K562 (cell line): ENCODE measurements at regions not wholly inside any gene's neighbourhood (a gene's known extent, or its start where the extent isn't known, plus 50 kb on each side); places are given as distances from the start of the nearest gene placed in this dataset.

Experiments
- CAMTA2 ChIP-seq: fragments of 250-450 bp; sonication (Bioruptor Pico); conservative IDR thresholded peaks from 2 replicates; pipeline ENCODE4 v1.5.1; 2022
- DNMT1 ChIP-seq: fragments of 450-650 bp; IDR thresholded peaks from 2 replicates; pipeline ENCODE4 v1.6.1; 2016; ENCODE audit warnings: antibody characterized with exemption, mild to moderate bottlenecking
- EZH2 ChIP-seq: IDR thresholded peaks from 2 replicates; pipeline ENCODE4 v1.6.1; 2012; ENCODE audit warnings: low read depth, mild to moderate bottlenecking, inconsistent platforms, low read length, borderline replicate concordance
- IRF2 ChIP-seq: sonication (generic); formaldehyde crosslinking; IDR thresholded peaks from 2 replicates; pipeline ENCODE4 v1.8.1; 2022; ENCODE audit warnings: mild to moderate bottlenecking, missing genetic modification reagents
- KLF13 ChIP-seq: fragments of 450-650 bp; IDR thresholded peaks from 2 replicates; pipeline ENCODE4 v1.6.1; 2016; ENCODE audit warnings: missing genetic modification characterization, low read depth, mild to moderate bottlenecking, missing compliant biosample characterization, moderate library complexity, borderline replicate concordance
- MED1 ChIP-seq: sonication (generic); formaldehyde crosslinking; IDR thresholded peaks from 2 replicates; pipeline ENCODE4 v1.8.1; 2023; ENCODE audit warnings: missing genetic modification reagents, borderline replicate concordance
- RAD21 ChIP-seq, 2 experiments: fragments of 250-450 bp in 1 of 2; fragments of 450-650 bp in 1 of 2; sonication (Bioruptor Pico) in 1 of 2; formaldehyde crosslinking in 1 of 2; IDR thresholded peaks in 1 of 2; conservative IDR thresholded peaks in 1 of 2; 2 replicates each; pipeline versions ENCODE4 v1.4.0 to v1.8.0; 2020 to 2022; ENCODE audit warnings: mild to moderate bottlenecking in 2 of 2, moderate library complexity in 1 of 2
- RB1 ChIP-seq: fragments of 450-650 bp; IDR thresholded peaks from 2 replicates; pipeline ENCODE4 v1.6.1; 2017; ENCODE audit warnings: low read depth, mild to moderate bottlenecking
- SMAD3 ChIP-seq: fragments of 450-650 bp; formaldehyde crosslinking; conservative IDR thresholded peaks from 2 replicates; pipeline ENCODE4 v1.4.0; 2020; ENCODE audit warnings: mild to moderate bottlenecking
- ZBTB26 ChIP-seq: fragments of 450-650 bp; formaldehyde crosslinking; IDR thresholded peaks from 2 replicates; pipeline ENCODE4 v1.4.0; 2022; ENCODE audit warnings: missing genetic modification characterization
- ZFP36 ChIP-seq: fragments of 150-350 bp; IDR thresholded peaks from 2 replicates; pipeline ENCODE4 v1.6.1; 2018; ENCODE audit warnings: low read length, low read depth; ENCODE audit not compliant: partially characterized antibody
- ZNF263 ChIP-seq: sonication (generic); formaldehyde crosslinking; IDR thresholded peaks from 2 replicates; pipeline ENCODE4 v1.8.0; 2022; ENCODE audit warnings: mild to moderate bottlenecking, missing genetic modification reagents, borderline replicate concordance
- ZNF282 ChIP-seq: sonication (generic); formaldehyde crosslinking; IDR thresholded peaks from 2 replicates; pipeline ENCODE4 v1.8.1; 2023; ENCODE audit warnings: missing genetic modification reagents

- TF ChIP-seq SMAD3 (CRISPR knock-in tag) (no peak), KLF13 (no peak), ZNF282 (no peak), ZNF263 (no peak), IRF2 (no peak), DNMT1 (no peak), RB1 (no peak), MED1 (CRISPR knock-in tag) (no peak), CAMTA2 (no peak), ZFP36 (no peak), EZH2 (no peak), ZBTB26 (CRISPR knock-in tag) (no peak), RAD21 (CRISPR knock-in tag; conservative IDR thresholded peaks at IDR 0.05 in 1 of 2, IDR thresholded peaks at IDR 0.05 in 1 of 2) (no peak)
Observed at GRCh38 chr7:83836028-83836427, 187.1 kb upstream of the SEMA3E start.
